Neural progenitor cell (in vitro differentiated cells): ENCODE measurements at regions not wholly inside any gene's neighbourhood (a gene's known extent, or its start where the extent isn't known, plus 50 kb on each side); places are given as distances from the start of the nearest gene placed in this dataset.

Source experiments
- CTCF ChIP-seq: fragments of 200-600 bp; sonication (generic); IDR thresholded peaks from 2 replicates; pipeline ENCODE4 v1.5.1; 2017; ENCODE audit warnings: antibody characterized with exemption, mild to moderate bottlenecking
- EZH2 ChIP-seq: fragments of 200-600 bp; sonication (generic); IDR thresholded peaks from 2 replicates; pipeline ENCODE4 v1.6.1; 2017; ENCODE audit warnings: antibody characterized with exemption, mild to moderate bottlenecking, moderate library complexity

- no peak for TF ChIP-seq EZH2
- no peak for TF ChIP-seq CTCF
Observed at GRCh38 chr20:63067266-63067635, 60.5 kb upstream of the BHLHE23 start.
